Upper lobe of right lung (tissue), 1 donor: ENCODE measurements at regions not wholly inside any gene's neighbourhood (a gene's known extent, or its start where the extent isn't known, plus 50 kb on each side); places are given as distances from the start of the nearest gene placed in this dataset.
A peak's percentile ranks its signal among the peaks of the same experiment; 100 is the strongest.

ENCODE experiments used
- ATAC-seq: fragments of 200-7000 bp; cut with Tn5 transposase; one replicate; pipeline ENCODE4 v1.9.1; 2020; ENCODE audit warnings: mild to moderate bottlenecking, moderate library complexity
- DNase-seq: peaks from one replicate; pipeline ENCODE4 v3.0.0-alpha.2; 2020
- H3K27ac ChIP-seq: fragments of 200-600 bp; one replicate; pipeline ENCODE4 v1.8.0; 2022
- H3K27me3 ChIP-seq: fragments of 200-600 bp; one replicate; pipeline ENCODE4 v1.8.0; 2022; ENCODE audit warnings: mild to moderate bottlenecking
- H3K36me3 ChIP-seq: fragments of 200-600 bp; one replicate; pipeline ENCODE4 v1.8.0; 2022
- H3K4me1 ChIP-seq: fragments of 200-600 bp; one replicate; pipeline ENCODE4 v1.8.0; 2022
- H3K4me3 ChIP-seq: fragments of 200-600 bp; one replicate; pipeline ENCODE4 v1.8.0; 2022; ENCODE audit warnings: mild to moderate bottlenecking
- H3K9me3 ChIP-seq: fragments of 200-600 bp; one replicate; pipeline ENCODE4 v1.8.0; 2022
- CTCF ChIP-seq: fragments of 200-600 bp; IDR thresholded peaks from one replicate; pipeline ENCODE4 v1.8.0; 2022; ENCODE audit warnings: antibody characterized with exemption
- intact Hi-C: fragments of 100-400 bp; cut with DNase I; formaldehyde crosslinking; loops from one replicate; pipeline ENCODE4 v1.11.0; 2022
- donor health status: DM: no; HTN: yes; CAD: no; lungs with severe emphysema.

GRCh38 chr10:33100781-33101391 is 142.9 kb upstream of the ITGB1 start:
- H3K27ac ChIP-seq, result no peak overlapping the region
- no peaks in the 10 kb centered on the region for H3K27me3 ChIP-seq
- no peaks in the 10 kb centered on the region for H3K36me3 ChIP-seq
- H3K4me1 ChIP-seq, result no peaks in the 10 kb centered on the region
- ATAC-seq (peak; percentile 28), DNase-seq (no peak)
- no peak for TF ChIP-seq CTCF
- H3K4me3 ChIP-seq, result no peak overlapping the region
- no peaks in the 10 kb centered on the region for H3K9me3 ChIP-seq
- intact Hi-C loops, result no loop called here

GRCh38 chr10:33099748-33100147 is 141.7 kb upstream of the ITGB1 start:
- intact Hi-C loops, result no loop called here
- H3K9me3 ChIP-seq, result no peaks in the 10 kb centered on the region
- no peak overlapping the region for H3K27ac ChIP-seq
- H3K4me3 ChIP-seq, result no peak overlapping the region
- no peak for TF ChIP-seq CTCF
- no peaks in the 10 kb centered on the region for H3K27me3 ChIP-seq
- no peaks in the 10 kb centered on the region for H3K4me1 ChIP-seq
- DNase-seq (no peak), ATAC-seq (no peak)
- H3K36me3 ChIP-seq, result no peaks in the 10 kb centered on the region

- no peak for TF ChIP-seq CTCF
- ATAC-seq (no peak), DNase-seq (no peak)
- H3K27ac ChIP-seq, result no peak overlapping the region
- intact Hi-C loops, result no loop called here
- no peaks in the 10 kb centered on the region for H3K36me3 ChIP-seq
- no peaks in the 10 kb centered on the region for H3K27me3 ChIP-seq
- peaks cover 5% of the 10 kb centered on the region for H3K9me3 ChIP-seq
- no peaks in the 10 kb centered on the region for H3K4me1 ChIP-seq
- H3K4me3 ChIP-seq, result no peak overlapping the region
Observed at GRCh38 chr10:33098951-33099663, 141.1 kb upstream of the ITGB1 start.

- ATAC-seq, result no peak
- no peak for TF ChIP-seq CTCF
- peaks cover 5% of the 10 kb centered on the region for H3K9me3 ChIP-seq
Observed at GRCh38 chr10:33095867-33096815, 138.1 kb upstream of the ITGB1 start.

GRCh38 chr10:33094263-33095051 is 136.4 kb upstream of the ITGB1 start:
- DNase-seq (no peak), ATAC-seq (no peak)
- Histone ChIP-seq H3K36me3 (no peaks in the 10 kb centered on the region), H3K4me1 (no peaks in the 10 kb centered on the region), H3K9me3 (peaks cover 5% of the 10 kb centered on the region), H3K4me3 (no peak overlapping the region), H3K27ac (no peak overlapping the region), H3K27me3 (no peaks in the 10 kb centered on the region)
- TF ChIP-seq CTCF, result no peak
- intact Hi-C loops, result no loop called here

More at GRCh38 chr10:33095867-33096815, 138.1 kb upstream of the ITGB1 start:
- intact Hi-C loops, result no loop called here
- no peaks in the 10 kb centered on the region for H3K27me3 ChIP-seq
- DNase-seq, result no peak
- H3K4me1 ChIP-seq, result no peaks in the 10 kb centered on the region
- H3K27ac ChIP-seq, result no peak overlapping the region
- no peak overlapping the region for H3K4me3 ChIP-seq
- H3K36me3 ChIP-seq, result no peaks in the 10 kb centered on the region
